DMS153 (cell line): ENCODE measurements at regions not wholly inside any gene's neighbourhood (a gene's known extent, or its start where the extent isn't known, plus 50 kb on each side); places are given as distances from the start of the nearest gene placed in this dataset.

Experiments
- DNase-seq: peaks from one replicate; lab custom pipeline; 2025; lab: John Stamatoyannopoulos, UW

GRCh38 chr1:101698681-101699080 lies 298.0 kb downstream of the OLFM3 start:
- DNase-seq, result no peak

- no peak for DNase-seq
Observed at GRCh38 chr1:101704895-101705294, 291.8 kb downstream of the OLFM3 start.

GRCh38 chr1:101706366-101706765 lies 290.4 kb downstream of the OLFM3 start:
- no peak for DNase-seq

GRCh38 chr1:101709721-101710120 lies 287.0 kb downstream of the OLFM3 start:
- DNase-seq, result no peak

- no peak for DNase-seq
Observed at GRCh38 chr1:101713760-101714159, 283.0 kb downstream of the OLFM3 start.

GRCh38 chr1:101723415-101723814 lies 273.3 kb downstream of the OLFM3 start:
- no peak for DNase-seq

GRCh38 chr1:101728029-101728428 lies 268.7 kb downstream of the OLFM3 start:
- DNase-seq, result no peak

GRCh38 chr1:101730559-101730958 lies 266.2 kb downstream of the OLFM3 start:
- no peak for DNase-seq

GRCh38 chr1:101732261-101732660 lies 264.5 kb downstream of the OLFM3 start:
- DNase-seq, result no peak

GRCh38 chr1:101733340-101733739 lies 263.4 kb downstream of the OLFM3 start:
- no peak for DNase-seq

- no peak for DNase-seq
Observed at GRCh38 chr1:101738475-101738874, 258.3 kb downstream of the OLFM3 start.

GRCh38 chr1:101739146-101739545 lies 257.6 kb downstream of the OLFM3 start:
- no peak for DNase-seq

- DNase-seq, result no peak
Observed at GRCh38 chr1:101739826-101740330, 256.8 kb downstream of the OLFM3 start.

- no peak for DNase-seq
Observed at GRCh38 chr1:101741910-101742309, 254.8 kb downstream of the OLFM3 start.

GRCh38 chr1:101742509-101742908 lies 254.2 kb downstream of the OLFM3 start:
- DNase-seq, result no peak

GRCh38 chr1:101745551-101746270 lies 251.0 kb downstream of the OLFM3 start:
- DNase-seq, result no peak

GRCh38 chr1:101748077-101748476 lies 248.6 kb downstream of the OLFM3 start:
- DNase-seq, result no peak
